ENCODE measurements at regions not wholly inside any gene's neighbourhood (a gene's known extent, or its start where the extent isn't known, plus 50 kb on each side); places are given as distances from the start of the nearest gene placed in this dataset.

GRCh38 chr6:18883851-18884250 is 496.7 kb downstream of the RNF144B start:
- TF ChIP-seq CTCF (conservative IDR thresholded peaks at IDR 0.05; ENCODE audit: low read depth): no peak
- no peak overlapping the region for H3K27ac ChIP-seq
- ChIA-PET POLR2A (ENCODE audit: low non-redundant PET) (no interaction called here), CTCF (no interaction called here)
- no peak for DNase-seq (ENCODE audit: low spot score)

- no peak overlapping the region for H3K27ac ChIP-seq
- no peak for DNase-seq (ENCODE audit: low spot score)
- POLR2A ChIA-PET (ENCODE audit: low non-redundant PET): no interaction called here
- CTCF ChIA-PET: no interaction called here
- no peak for TF ChIP-seq CTCF (conservative IDR thresholded peaks at IDR 0.05; ENCODE audit: low read depth)
These were observed 506.6 kb downstream of the RNF144B start for GRCh38 chr6:18893540-18894269.

- DNase-seq (ENCODE audit: low spot score): no peak
- ChIA-PET POLR2A (ENCODE audit: low non-redundant PET) (no interaction called here), CTCF (interaction anchor here (0.6 kb wide), 1 partner anchor 119 kb away, joined by 5 read pairs; no protein-coding TSS in a partner anchor)
- H3K27ac ChIP-seq: no peak overlapping the region
- TF ChIP-seq CTCF (conservative IDR thresholded peaks at IDR 0.05; ENCODE audit: low read depth): no peak
These were observed 510.2 kb downstream of the RNF144B start for GRCh38 chr6:18897350-18897749.

GRCh38 chr6:18904681-18905080 is 517.5 kb downstream of the RNF144B start:
- ChIA-PET POLR2A (ENCODE audit: low non-redundant PET) (no interaction called here), CTCF (interaction anchor here (0.6 kb wide), 1 partner anchor 814 kb away, joined by 4 read pairs; no protein-coding TSS in a partner anchor)
- TF ChIP-seq CTCF (conservative IDR thresholded peaks at IDR 0.05; ENCODE audit: low read depth): no peak
- no peak for DNase-seq (ENCODE audit: low spot score)
- no peak overlapping the region for H3K27ac ChIP-seq

- ChIA-PET CTCF (no interaction called here), POLR2A (ENCODE audit: low non-redundant PET) (no interaction called here)
- TF ChIP-seq CTCF (conservative IDR thresholded peaks at IDR 0.05; ENCODE audit: low read depth): no peak
- no peak for DNase-seq (ENCODE audit: low spot score)
- H3K27ac ChIP-seq: no peak overlapping the region
These were observed 533.6 kb downstream of the RNF144B start for GRCh38 chr6:18920701-18921100.

GRCh38 chr6:18931086-18931485 is 543.9 kb downstream of the RNF144B start:
- POLR2A ChIA-PET (ENCODE audit: low non-redundant PET): no interaction called here
- DNase-seq (ENCODE audit: low spot score): no peak
- CTCF ChIA-PET: interaction anchor here (0.6 kb wide), 1 partner anchor 655 kb away, joined by 3 read pairs; no protein-coding TSS in a partner anchor
- TF ChIP-seq CTCF (conservative IDR thresholded peaks at IDR 0.05; ENCODE audit: low read depth): no peak
- no peak overlapping the region for H3K27ac ChIP-seq

Measured in RWPE1 (cell line).